PC-3 (cell line): ENCODE measurements at regions not wholly inside any gene's neighbourhood (a gene's known extent, or its start where the extent isn't known, plus 50 kb on each side); places are given as distances from the start of the nearest gene placed in this dataset.

ENCODE experiments used
- ATAC-seq: fragments of 200-7000 bp; cut with Tn5 transposase; 2 replicates; pipeline ENCODE4 v1.9.1; 2020; ENCODE audit warnings: mild to moderate bottlenecking, moderate library complexity
- BruUV-seq: library from RNA; stranded (reverse); fragments of 400-500 nt; replicated peaks from 2 replicates; lab custom pipeline; 2021; lab: Mats Ljungman, UMichigan
- CTCF ChIA-PET: fragments of 300-600 bp; sonication (Branson Sonifier 250); formaldehyde crosslinking; loops from one replicate; lab custom pipeline; 2022; ENCODE audit warnings: antibody characterized with exemption; lab: Charles Lee
- POLR2A ChIA-PET: fragments of 300-600 bp; sonication (Branson Sonifier 250); formaldehyde crosslinking; loops from one replicate; lab custom pipeline; 2022; ENCODE audit warnings: antibody characterized with exemption; ENCODE audit not compliant: unreplicated experiment; lab: Charles Lee
- DNase-seq: peaks from one replicate; pipeline ENCODE4 v3.0.0-alpha.2; 2015
- H2AFZ ChIP-seq: fragments of 300-600 bp; sonication (generic); 2 replicates; pipeline ENCODE4 v1.6.0; 2016; ENCODE audit warnings: antibody characterized with exemption, low read length
- H3F3A ChIP-seq: fragments of 300-600 bp; sonication (generic); one replicate; pipeline ENCODE4 v1.6.0; 2017; ENCODE audit warnings: antibody characterized with exemption, low read length, control low read depth, mild to moderate bottlenecking; ENCODE audit not compliant: unreplicated experiment
- H3K27ac ChIP-seq: fragments of 300-600 bp; sonication (generic); 2 replicates; pipeline ENCODE4 v1.5.1; 2016; ENCODE audit warnings: mild to moderate bottlenecking, low read length
- H3K27me3 ChIP-seq: fragments of 300-600 bp; sonication (generic); 2 replicates; pipeline ENCODE4 v1.6.1; 2016; ENCODE audit warnings: low read length, mixed read lengths
- H3K36me3 ChIP-seq: fragments of 300-600 bp; sonication (generic); 2 replicates; pipeline ENCODE4 v1.6.1; 2016; ENCODE audit warnings: low read depth, mixed run types, low read length, mixed read lengths
- H3K4me1 ChIP-seq: fragments of 300-600 bp; sonication (generic); 2 replicates; pipeline ENCODE4 v1.5.1; 2016; ENCODE audit warnings: low read length; ENCODE audit not compliant: insufficient read depth
- H3K4me2 ChIP-seq: fragments of 300-600 bp; sonication (generic); 2 replicates; pipeline ENCODE4 v1.6.0; 2016; ENCODE audit warnings: low read length
- H3K4me3 ChIP-seq: fragments of 300-600 bp; sonication (generic); 2 replicates; pipeline ENCODE4 v1.5.1; 2016; ENCODE audit warnings: mild to moderate bottlenecking, low read length, mixed read lengths
- H3K79me2 ChIP-seq: fragments of 300-600 bp; sonication (generic); 2 replicates; pipeline ENCODE4 v1.6.1; 2017; ENCODE audit warnings: low read length, mixed read lengths
- H3K9ac ChIP-seq: fragments of 300-600 bp; sonication (generic); 2 replicates; pipeline ENCODE4 v1.6.0; 2016; ENCODE audit warnings: mild to moderate bottlenecking, low read length
- H3K9me2 ChIP-seq: fragments of 300-600 bp; sonication (generic); replicated peaks from 2 replicates; pipeline ENCODE4 v1.6.1; 2016; ENCODE audit warnings: mixed run types, low read length, mixed read lengths
- H3K9me3 ChIP-seq: fragments of 300-600 bp; sonication (generic); 2 replicates; pipeline ENCODE4 v1.6.1; 2016; ENCODE audit warnings: low read length, mixed read lengths
- H4K20me1 ChIP-seq: fragments of 300-600 bp; sonication (generic); 2 replicates; pipeline ENCODE4 v1.6.1; 2016; ENCODE audit warnings: low read length, mixed read lengths
- CTCF ChIP-seq: fragments of 300-600 bp; sonication (generic); conservative IDR thresholded peaks from 2 replicates; pipeline ENCODE4 v1.5.1; 2017; ENCODE audit warnings: antibody characterized with exemption, low read depth, mild to moderate bottlenecking, low read length
- EZH2 ChIP-seq: fragments of 300-600 bp; sonication (generic); IDR thresholded peaks from one replicate; pipeline ENCODE4 v1.6.1; 2017; ENCODE audit warnings: antibody characterized with exemption, mild to moderate bottlenecking, low read length; ENCODE audit not compliant: unreplicated experiment
- EZH2phosphoT487 ChIP-seq: fragments of 300-600 bp; sonication (generic); IDR thresholded peaks from 2 replicates; pipeline ENCODE4 v1.6.1; 2018; ENCODE audit warnings: mild to moderate bottlenecking, antibody characterized with exemption, low read length, borderline replicate concordance
- intact Hi-C: fragments of 100-400 bp; cut with micrococcal nuclease; formaldehyde crosslinking; loops from 2 replicates; pipeline ENCODE4 v1.9.0; 2023

- Histone ChIP-seq H2AFZ (no peak overlapping the region), H3K4me2 (no peak overlapping the region), H3K9ac (no peak overlapping the region), H3K27me3 (no peaks in the 10 kb centered on the region), H3K36me3 (no peaks in the 10 kb centered on the region), H3K9me2 (no peaks in the 10 kb centered on the region), H3F3A (no peaks in the 10 kb centered on the region), H3K79me2 (no peaks in the 10 kb centered on the region), H3K4me1 (no peaks in the 10 kb centered on the region), H4K20me1 (no peaks in the 10 kb centered on the region), H3K4me3 (no peak overlapping the region), H3K27ac (no peak overlapping the region), H3K9me3 (peaks cover 10% of the 10 kb centered on the region; the same call in 1 of the 2 replicates)
- ATAC-seq (no peak), DNase-seq (no peak)
- no peak for TF ChIP-seq CTCF
- TF ChIP-seq EZH2phosphoT487, result no peak
- no peak for TF ChIP-seq EZH2
- no TSS peak for BruUV-seq
- POLR2A ChIA-PET, result no interaction called here
- intact Hi-C loops, result no loop called here
- CTCF ChIA-PET, result no interaction called here
Observed at GRCh38 chr11:115958089-115959000, 454.1 kb upstream of the CADM1 start.

- Histone ChIP-seq H3K4me2 (no peak overlapping the region), H3F3A (no peaks in the 10 kb centered on the region), H3K9ac (no peak overlapping the region), H3K27ac (no peak overlapping the region), H4K20me1 (no peaks in the 10 kb centered on the region), H3K79me2 (no peaks in the 10 kb centered on the region), H3K36me3 (no peaks in the 10 kb centered on the region), H2AFZ (no peak overlapping the region), H3K4me1 (no peaks in the 10 kb centered on the region), H3K27me3 (no peaks in the 10 kb centered on the region), H3K9me2 (no peaks in the 10 kb centered on the region), H3K9me3 (peaks cover 27% of the 10 kb centered on the region), H3K4me3 (no peak overlapping the region; the same call in 1 of the 2 replicates)
- POLR2A ChIA-PET, result no interaction called here
- no peak for DNase-seq
- no peak for TF ChIP-seq EZH2phosphoT487
- TF ChIP-seq EZH2, result no peak
- TF ChIP-seq CTCF, result no peak
- no peak for ATAC-seq
- no TSS peak for BruUV-seq
- CTCF ChIA-PET, result no interaction called here
- intact Hi-C loops, result no loop called here
Observed at GRCh38 chr11:115955803-115956202, 451.6 kb upstream of the CADM1 start.

- Histone ChIP-seq H3K9ac (no peak overlapping the region), H4K20me1 (no peaks in the 10 kb centered on the region), H3K79me2 (no peaks in the 10 kb centered on the region), H3K27me3 (no peaks in the 10 kb centered on the region), H3F3A (no peaks in the 10 kb centered on the region), H3K4me1 (no peaks in the 10 kb centered on the region), H2AFZ (no peak overlapping the region), H3K4me2 (no peak overlapping the region), H3K36me3 (no peaks in the 10 kb centered on the region), H3K9me3 (peaks cover 42% of the 10 kb centered on the region), H3K4me3 (no peak overlapping the region), H3K9me2 (no peaks in the 10 kb centered on the region), H3K27ac (no peak overlapping the region)
- ChIA-PET POLR2A (no interaction called here), CTCF (no interaction called here)
- TF ChIP-seq EZH2phosphoT487 (no peak), EZH2 (no peak), CTCF (no peak)
- intact Hi-C loops, result no loop called here
- no TSS peak for BruUV-seq
- no peak for DNase-seq
- no peak for ATAC-seq
Observed at GRCh38 chr11:115950660-115951059, 446.4 kb upstream of the CADM1 start.
